ENCODE measurements at regions not wholly inside any gene's neighbourhood (a gene's known extent, or its start where the extent isn't known, plus 50 kb on each side); places are given as distances from the start of the nearest gene placed in this dataset.

DNA sequence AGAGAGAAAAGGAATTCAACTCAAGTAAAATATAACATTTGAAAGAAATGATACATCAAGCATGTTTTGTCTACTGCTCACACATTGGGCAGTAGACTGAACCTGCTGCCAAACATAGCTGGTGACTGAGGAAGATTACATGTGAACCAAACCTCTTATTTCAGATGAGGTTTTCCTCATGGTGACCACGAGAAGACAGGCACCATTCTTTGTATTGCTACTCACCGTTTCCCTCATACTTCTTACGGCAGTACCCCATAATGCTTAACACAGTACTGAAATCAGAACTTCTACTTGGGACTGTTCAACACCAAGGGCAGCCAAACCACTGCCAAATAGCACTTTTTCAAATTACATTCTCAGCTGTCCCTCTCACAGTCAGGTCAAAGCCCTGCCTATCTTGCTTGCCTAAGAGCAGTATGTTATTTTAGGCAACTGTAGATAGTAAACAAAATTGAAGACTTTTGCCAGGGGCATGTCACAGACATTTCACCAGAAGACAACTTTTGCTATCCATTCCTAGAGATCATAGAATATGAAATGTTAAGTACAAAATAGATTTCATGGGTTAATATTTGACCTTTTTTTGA lies 167.1 kb upstream of the DOK6 start:
- TF ChIP-seq, protein P1, sequence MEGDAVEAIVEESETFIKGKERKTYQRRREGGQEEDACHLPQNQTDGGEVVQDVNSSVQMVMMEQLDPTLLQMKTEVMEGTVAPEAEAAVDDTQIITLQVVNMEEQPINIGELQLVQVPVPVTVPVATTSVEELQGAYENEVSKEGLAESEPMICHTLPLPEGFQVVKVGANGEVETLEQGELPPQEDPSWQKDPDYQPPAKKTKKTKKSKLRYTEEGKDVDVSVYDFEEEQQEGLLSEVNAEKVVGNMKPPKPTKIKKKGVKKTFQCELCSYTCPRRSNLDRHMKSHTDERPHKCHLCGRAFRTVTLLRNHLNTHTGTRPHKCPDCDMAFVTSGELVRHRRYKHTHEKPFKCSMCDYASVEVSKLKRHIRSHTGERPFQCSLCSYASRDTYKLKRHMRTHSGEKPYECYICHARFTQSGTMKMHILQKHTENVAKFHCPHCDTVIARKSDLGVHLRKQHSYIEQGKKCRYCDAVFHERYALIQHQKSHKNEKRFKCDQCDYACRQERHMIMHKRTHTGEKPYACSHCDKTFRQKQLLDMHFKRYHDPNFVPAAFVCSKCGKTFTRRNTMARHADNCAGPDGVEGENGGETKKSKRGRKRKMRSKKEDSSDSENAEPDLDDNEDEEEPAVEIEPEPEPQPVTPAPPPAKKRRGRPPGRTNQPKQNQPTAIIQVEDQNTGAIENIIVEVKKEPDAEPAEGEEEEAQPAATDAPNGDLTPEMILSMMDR (IDR thresholded peaks at IDR 0.05; ENCODE audit: low read depth, low read length, missing input control) = no peak
- TF ChIP-seq SP1 (IDR thresholded peaks at IDR 0.05) (no peak), RXRA (IDR thresholded peaks at IDR 0.05) (no peak), TAF1 (conservative IDR thresholded peaks at IDR 0.05) (no peak), NR2F2 (IDR thresholded peaks at IDR 0.05) (no peak), GABPA (IDR thresholded peaks at IDR 0.05 in 1 of 2, conservative IDR thresholded peaks at IDR 0.05 in 1 of 2) (no peak), YY1 (IDR thresholded peaks at IDR 0.05) (no peak)
- TF ChIP-seq, protein P2, sequence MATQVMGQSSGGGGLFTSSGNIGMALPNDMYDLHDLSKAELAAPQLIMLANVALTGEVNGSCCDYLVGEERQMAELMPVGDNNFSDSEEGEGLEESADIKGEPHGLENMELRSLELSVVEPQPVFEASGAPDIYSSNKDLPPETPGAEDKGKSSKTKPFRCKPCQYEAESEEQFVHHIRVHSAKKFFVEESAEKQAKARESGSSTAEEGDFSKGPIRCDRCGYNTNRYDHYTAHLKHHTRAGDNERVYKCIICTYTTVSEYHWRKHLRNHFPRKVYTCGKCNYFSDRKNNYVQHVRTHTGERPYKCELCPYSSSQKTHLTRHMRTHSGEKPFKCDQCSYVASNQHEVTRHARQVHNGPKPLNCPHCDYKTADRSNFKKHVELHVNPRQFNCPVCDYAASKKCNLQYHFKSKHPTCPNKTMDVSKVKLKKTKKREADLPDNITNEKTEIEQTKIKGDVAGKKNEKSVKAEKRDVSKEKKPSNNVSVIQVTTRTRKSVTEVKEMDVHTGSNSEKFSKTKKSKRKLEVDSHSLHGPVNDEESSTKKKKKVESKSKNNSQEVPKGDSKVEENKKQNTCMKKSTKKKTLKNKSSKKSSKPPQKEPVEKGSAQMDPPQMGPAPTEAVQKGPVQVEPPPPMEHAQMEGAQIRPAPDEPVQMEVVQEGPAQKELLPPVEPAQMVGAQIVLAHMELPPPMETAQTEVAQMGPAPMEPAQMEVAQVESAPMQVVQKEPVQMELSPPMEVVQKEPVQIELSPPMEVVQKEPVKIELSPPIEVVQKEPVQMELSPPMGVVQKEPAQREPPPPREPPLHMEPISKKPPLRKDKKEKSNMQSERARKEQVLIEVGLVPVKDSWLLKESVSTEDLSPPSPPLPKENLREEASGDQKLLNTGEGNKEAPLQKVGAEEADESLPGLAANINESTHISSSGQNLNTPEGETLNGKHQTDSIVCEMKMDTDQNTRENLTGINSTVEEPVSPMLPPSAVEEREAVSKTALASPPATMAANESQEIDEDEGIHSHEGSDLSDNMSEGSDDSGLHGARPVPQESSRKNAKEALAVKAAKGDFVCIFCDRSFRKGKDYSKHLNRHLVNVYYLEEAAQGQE (IDR thresholded peaks at IDR 0.05) = peak; percentile 26
